ENCODE measurements at regions not wholly inside any gene's neighbourhood (a gene's known extent, or its start where the extent isn't known, plus 50 kb on each side); places are given as distances from the start of the nearest gene placed in this dataset.
A peak's percentile ranks its signal among the peaks of the same experiment; 100 is the strongest.

- DNase-seq = no peak
Observed at GRCh38 chr5:67978171-67978570, 237.4 kb upstream of the PIK3R1 start.

- no peak for DNase-seq
Observed at GRCh38 chr5:67976891-67977601, 238.5 kb upstream of the PIK3R1 start.

- DNase-seq = no peak
Observed at GRCh38 chr5:67976181-67976580, 239.4 kb upstream of the PIK3R1 start.

- DNase-seq = no peak
Observed at GRCh38 chr5:67974471-67974870, 241.1 kb upstream of the PIK3R1 start.

DNA sequence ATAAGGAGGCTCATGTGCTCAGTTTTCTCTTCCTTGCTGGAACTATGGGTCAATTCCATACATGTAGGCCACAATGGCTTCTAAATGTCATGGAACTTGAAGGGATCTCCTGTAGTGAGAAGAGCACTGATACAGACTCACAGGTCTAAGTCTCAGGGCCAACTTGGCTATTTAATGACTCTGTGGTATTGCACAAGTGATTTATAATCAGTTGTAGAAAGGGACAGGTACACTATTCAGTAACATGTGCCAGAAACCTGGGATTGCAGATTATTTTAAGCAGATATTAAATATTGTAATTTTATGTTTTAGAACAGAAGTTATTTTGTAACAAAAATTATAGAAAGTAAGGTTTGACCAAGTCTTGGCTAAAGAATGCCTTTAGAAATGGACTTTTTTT is 241.5 kb upstream of the PIK3R1 start:
- DNase-seq = no peak

DNA sequence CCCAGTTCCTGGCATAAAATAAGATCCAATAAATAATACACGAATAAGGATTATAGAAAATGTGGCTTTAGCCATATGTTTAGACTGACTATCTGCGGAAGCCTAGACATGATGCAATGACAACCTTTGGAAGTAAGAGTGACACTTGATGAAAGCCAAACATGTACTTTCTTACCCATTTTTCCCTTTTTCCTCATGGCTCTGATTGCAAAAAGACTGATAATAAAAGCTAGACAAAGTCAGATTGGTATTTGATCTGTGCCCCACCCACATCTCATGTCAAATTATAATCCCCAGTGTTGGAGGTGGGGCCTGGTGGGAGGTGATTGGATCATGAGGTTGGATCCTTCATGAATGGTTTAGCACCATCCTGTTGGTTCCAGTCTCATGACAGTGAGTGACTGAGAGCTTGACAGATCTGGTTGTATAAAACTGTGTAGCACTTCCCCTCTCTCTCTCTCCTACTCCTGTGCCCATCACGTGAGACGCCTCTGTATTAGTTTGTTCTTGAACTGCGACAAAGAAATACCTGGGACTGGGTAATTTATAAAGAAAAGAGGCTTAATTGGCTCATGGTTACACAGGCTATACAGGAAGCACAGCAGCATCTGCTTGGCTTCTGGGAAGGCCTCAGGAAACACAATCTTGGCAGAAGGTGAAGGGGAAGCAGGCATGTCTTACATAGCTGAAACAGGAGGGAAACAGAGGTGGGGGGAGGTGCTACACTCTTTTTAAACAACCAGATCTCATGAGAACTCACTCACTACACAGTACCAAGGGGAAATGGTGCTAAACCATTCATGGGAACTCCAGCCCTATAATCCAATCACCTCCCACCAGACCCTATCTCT is 243.4 kb upstream of the PIK3R1 start:
- DNase-seq = no peak

- DNase-seq = no peak
Observed at GRCh38 chr5:67971223-67971830, 244.2 kb upstream of the PIK3R1 start.

DNA sequence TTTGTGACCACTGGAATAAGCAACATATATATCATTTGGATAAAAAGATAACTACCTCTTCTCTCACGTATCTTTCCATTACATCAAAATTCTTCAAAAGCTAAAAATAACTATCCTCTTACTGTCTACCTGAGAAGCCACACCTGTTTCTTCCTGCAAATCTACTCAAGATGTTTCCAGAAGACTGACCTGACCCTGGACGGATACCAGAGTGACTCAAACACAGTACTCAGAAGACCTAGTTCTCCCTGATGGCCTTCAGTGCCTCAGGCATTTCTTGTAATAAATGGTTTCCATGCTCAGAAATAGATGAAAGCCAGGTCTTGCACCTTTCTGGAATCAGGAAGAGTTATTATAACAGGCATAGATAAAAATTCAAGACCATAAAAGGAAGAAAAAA is 245.9 kb upstream of the PIK3R1 start:
- no peak for DNase-seq

GRCh38 chr5:67969176-67969575 is 246.4 kb upstream of the PIK3R1 start:
- DNase-seq = no peak

GRCh38 chr5:67966712-67967111 is 248.8 kb upstream of the PIK3R1 start:
- DNase-seq = no peak

GRCh38 chr5:67964619-67965018 is 250.9 kb upstream of the PIK3R1 start:
- no peak for DNase-seq

DNA sequence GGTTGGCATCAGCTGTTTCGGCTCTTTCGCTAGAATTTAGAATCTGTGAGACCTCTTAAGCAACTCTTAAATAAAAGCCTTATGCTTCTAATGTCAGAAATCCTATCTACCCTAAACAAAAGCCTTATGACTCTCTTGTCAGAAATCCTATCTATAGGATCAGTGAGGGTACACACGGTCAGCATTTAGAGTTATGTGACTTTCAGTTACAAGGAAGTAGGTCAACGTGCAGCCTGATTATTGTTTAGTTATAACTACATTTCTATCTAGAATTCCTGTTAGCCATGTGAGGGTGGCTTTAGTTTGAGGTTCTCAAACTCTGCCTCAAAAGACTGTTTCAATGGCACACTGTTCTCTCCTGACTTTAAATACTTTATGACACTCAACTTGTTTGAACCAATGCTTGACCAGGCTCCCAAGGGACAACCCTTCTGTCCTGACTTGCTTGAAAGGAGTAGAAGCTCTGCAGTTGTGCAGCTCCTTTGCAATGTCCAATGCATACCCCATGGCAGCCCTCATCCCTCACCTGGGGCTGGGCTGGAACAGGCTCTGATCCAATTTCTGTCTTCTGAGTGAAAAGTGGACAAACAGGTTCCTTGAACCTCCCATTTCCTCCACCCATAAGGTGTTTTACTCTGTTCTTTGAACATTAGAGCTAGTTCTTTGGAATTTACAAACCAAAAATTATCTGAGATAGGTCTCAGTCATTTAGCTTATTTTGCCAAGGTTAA is 251.6 kb upstream of the PIK3R1 start:
- no peak for DNase-seq

- DNase-seq = peak; percentile 8
Observed at GRCh38 chr5:67960939-67961338, 254.6 kb upstream of the PIK3R1 start.

GRCh38 chr5:67957374-67957773 is 258.2 kb upstream of the PIK3R1 start:
- no peak for DNase-seq

GRCh38 chr5:67954351-67954750 is 261.2 kb upstream of the PIK3R1 start:
- no peak for DNase-seq

DNA sequence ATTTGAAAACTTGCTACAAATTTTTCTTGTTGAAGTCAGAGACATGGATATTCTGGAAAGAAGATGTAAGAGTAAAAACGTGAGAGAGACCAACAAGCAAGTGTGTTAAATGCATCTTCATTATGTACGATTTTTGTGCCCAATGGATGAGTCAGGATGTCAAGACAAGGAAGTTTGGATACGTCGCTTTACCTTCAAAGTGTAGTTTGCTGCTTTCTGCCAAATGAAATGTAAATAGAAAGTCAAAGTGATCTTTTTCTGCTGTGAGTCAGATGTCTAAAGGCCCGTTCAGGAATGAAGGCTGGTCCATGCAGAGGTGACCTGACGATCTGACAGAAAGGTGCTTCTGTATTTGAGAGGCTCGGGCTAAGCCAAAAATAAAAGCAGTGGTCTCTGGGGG is 273.1 kb upstream of the PIK3R1 start:
- DNase-seq = no peak

GRCh38 chr5:67941614-67942401 is 273.7 kb upstream of the PIK3R1 start:
- no peak for DNase-seq

DNA sequence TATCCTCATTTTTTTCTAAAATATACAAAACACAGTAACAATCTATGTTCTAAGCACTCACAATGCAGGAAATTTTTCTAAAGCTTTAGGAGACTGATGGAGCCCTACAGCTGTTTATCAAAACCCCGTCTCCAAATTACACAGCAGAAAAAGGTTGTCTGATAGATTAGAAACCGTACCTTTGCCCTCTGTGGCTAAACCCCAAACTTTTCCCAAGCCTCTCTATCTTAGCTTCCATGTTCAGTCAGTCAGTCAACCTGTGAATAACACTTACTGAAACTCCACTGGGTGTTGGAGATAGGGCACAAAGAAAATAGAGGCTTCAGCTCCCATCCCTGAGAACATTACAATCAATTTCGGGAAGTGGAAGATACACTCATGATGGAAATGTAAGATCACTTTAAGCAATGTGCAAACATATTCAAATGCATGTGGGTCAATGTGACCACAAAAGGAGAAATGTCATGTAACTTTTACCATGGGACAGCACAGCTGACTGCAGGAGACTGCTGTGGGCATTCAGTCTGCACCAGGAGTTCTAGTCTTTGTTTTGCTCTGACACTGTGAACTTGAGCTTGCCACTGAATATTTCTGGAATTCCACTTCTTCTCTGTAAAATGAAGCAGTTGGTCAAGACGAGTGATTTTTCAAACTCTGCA is 279.5 kb upstream of the PIK3R1 start:
- no peak for DNase-seq

DNA sequence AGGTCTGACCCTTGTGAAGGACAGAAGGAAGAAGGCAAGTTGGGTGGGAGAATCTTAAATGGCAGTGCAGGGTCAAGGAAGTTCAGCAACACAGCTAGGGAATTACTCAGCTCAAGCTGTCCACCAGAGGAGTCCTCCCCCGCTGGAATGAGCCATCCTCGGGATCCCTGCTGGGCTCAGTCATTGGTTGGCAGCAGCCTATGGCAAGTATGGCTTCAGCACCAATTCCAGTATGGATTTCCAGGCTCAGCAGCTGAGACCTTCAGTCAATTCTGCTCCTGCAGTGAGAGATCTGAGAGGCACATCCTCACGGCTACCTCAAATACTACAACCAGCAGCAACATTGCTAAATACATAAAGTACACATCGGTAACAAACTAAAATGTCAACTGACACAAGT is 280.6 kb upstream of the PIK3R1 start:
- DNase-seq = no peak

DNA sequence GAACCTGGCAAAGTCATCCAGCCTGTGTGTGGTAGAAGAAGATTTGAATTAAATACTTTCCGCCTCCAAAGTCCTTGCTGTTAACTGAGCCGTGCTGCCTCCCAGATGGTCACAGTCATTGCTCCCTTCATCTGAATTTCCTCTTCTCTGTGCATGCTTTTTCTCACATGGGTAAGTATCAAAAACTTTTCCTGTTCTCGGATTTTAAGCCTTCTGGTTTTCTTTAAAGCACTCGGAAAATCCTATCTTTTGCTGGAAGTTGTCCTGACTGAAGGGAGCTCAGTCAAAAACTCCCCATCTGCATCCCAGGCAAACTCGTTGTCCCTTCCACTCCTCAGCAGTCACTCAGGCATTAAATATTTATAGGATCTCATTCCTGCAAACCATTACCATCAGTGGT is 290.0 kb upstream of the PIK3R1 start:
- no peak for DNase-seq

- no peak for DNase-seq
Observed at GRCh38 chr5:67921004-67921601, 294.5 kb upstream of the PIK3R1 start.
